Spleen (tissue), 11 donors: ENCODE measurements at regions not wholly inside any gene's neighbourhood (a gene's known extent, or its start where the extent isn't known, plus 50 kb on each side); places are given as distances from the start of the nearest gene placed in this dataset.

ENCODE experiments used
- DNase-seq: peaks from one replicate; pipeline ENCODE4 v3.0.0-alpha.2; 2020
- H3K27ac ChIP-seq, 8 donors: fragments of 200-600 bp; sonication (generic) in 7 of 8; 1 replicate in 4 of 8; 2 replicates in 4 of 8; pipeline versions ENCODE4 v1.5.0 to v1.8.0; 2016 to 2021; ENCODE audit warnings: inconsistent platforms in 4 of 8, mild to moderate bottlenecking in 4 of 8, moderate library complexity in 1 of 8
- H3K27me3 ChIP-seq, 7 donors: fragments of 200-600 bp; sonication (generic) in 6 of 7; replicated peaks in 1 of 7; 1 replicate in 4 of 7; 2 replicates in 3 of 7; pipeline versions ENCODE4 v1.5.0 to v1.8.0; 2016 to 2021; ENCODE audit warnings: inconsistent platforms in 3 of 7, mild to moderate bottlenecking in 1 of 7
- H3K36me3 ChIP-seq, 6 donors: fragments of 200-600 bp; sonication (generic) in 5 of 6; 1 replicate in 4 of 6; 2 replicates in 2 of 6; pipeline versions ENCODE4 v1.5.0 to v1.8.0; 2016 to 2021; ENCODE audit warnings: inconsistent platforms in 2 of 6
- H3K4me1 ChIP-seq, 6 donors: fragments of 200-600 bp; sonication (generic) in 5 of 6; 1 replicate in 3 of 6; 2 replicates in 3 of 6; pipeline versions ENCODE4 v1.5.0 to v1.8.0; 2016 to 2021; ENCODE audit warnings: inconsistent platforms in 3 of 6
- H3K4me3 ChIP-seq, 8 donors: fragments of 200-600 bp; sonication (generic) in 7 of 8; 1 replicate in 4 of 8; 2 replicates in 4 of 8; pipeline versions ENCODE4 v1.5.0 to v1.8.0; 2016 to 2021; ENCODE audit warnings: inconsistent platforms in 4 of 8, mild to moderate bottlenecking in 4 of 8, moderate library complexity in 2 of 8
- H3K9me3 ChIP-seq, 8 donors: fragments of 200-600 bp; sonication (generic) in 7 of 8; 1 replicate in 4 of 8; 2 replicates in 4 of 8; pipeline versions ENCODE4 v1.5.0 to v1.8.0; 2016 to 2021; ENCODE audit warnings: inconsistent platforms in 4 of 8
- POLR2A ChIP-seq, 3 donors: fragments of 450-650 bp; IDR thresholded peaks; one replicate each; pipeline ENCODE4 v1.5.1; 2017; ENCODE audit warnings: antibody characterized with exemption in 3 of 3, mild to moderate bottlenecking in 1 of 3
- POLR2AphosphoS5 ChIP-seq, 3 donors: sonication (generic); formaldehyde crosslinking; IDR thresholded peaks; one replicate each; pipeline ENCODE4 v1.5.1; 2017; ENCODE audit warnings: antibody characterized with exemption in 3 of 3
- WGBS, 5 donors: extraction: QIAGEN DNeasy Blood & Tissue Kit in 3 of 5; methylation state at CpG; one replicate each; pipeline versions ENCODE4 v1.1.5 to v1.1.7; 2013 to 2018; 5-methylcytosine and 5-hydroxymethylcytosine counted together
- intact Hi-C: fragments of 100-400 bp; cut with DNase I; formaldehyde crosslinking; loops from one replicate; pipeline ENCODE4 v1.15.0; 2023; ENCODE audit warnings: low total_unique reads
- TF ChIP-seq, protein P1 (sequence below), 11 experiments: fragments of 200-600 bp in 7 of 11; fragments of 450-650 bp in 4 of 11; sonication (generic) in 4 of 11; IDR thresholded peaks in 8 of 11; conservative IDR thresholded peaks in 3 of 11; 1 replicate in 7 of 11; 2 replicates in 4 of 11; pipeline versions ENCODE4 v1.4.0 to v1.8.0; 2016 to 2021; ENCODE audit warnings: antibody characterized with exemption in 11 of 11, inconsistent platforms in 4 of 11, mild to moderate bottlenecking in 1 of 11
- donor health status: healthy with polysubstance abuse.
- donor health status: DM: no; HTN: no; CAD: no; lungs with moderate emphysema.
- donor health status: DM: no; HTN: no; CAD: no.
- donor health status: Bipolar disorder and iron deficiency.
- donor health status: healthy.
- donor health status: DM: no; HTN: no; CAD: no.
- donor health status: DM: yes; HTN: yes; CAD: no.

DNA sequence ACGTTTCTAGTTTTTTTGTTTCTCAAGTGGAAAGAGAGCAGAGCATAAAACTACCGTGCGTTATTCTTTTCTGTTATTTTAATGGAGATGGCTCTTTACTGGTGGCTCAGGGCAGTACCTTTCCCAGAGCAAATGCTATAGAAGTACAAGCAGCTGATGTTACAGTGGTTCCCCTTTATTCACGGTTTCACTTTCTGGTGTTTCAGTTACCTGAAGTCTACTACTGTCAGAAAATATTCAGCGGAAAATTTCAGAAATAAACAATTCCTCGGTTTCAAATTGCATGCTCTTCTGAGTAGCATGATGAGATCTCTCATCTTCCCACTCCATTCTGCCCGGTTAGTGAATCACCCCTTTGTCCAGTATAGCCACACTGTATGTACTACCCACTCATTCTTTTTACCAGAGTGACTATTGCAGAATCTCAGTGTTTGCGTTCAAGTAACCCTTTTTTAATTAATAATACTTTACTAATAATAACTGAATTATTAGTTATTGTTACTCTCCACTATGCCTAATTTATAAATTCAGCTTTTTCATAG is 597.5 kb upstream of the ROBO2 start:
- Histone ChIP-seq H3K36me3 (no peaks in the 10 kb centered on the region), H3K27me3 (no peaks in the 10 kb centered on the region), H3K9me3 (peaks cover 0 to 24% (median 11%) of the 10 kb centered on the region in 8 donors), H3K4me1 (no peaks in the 10 kb centered on the region), H3K27ac (no peak overlapping the region), H3K4me3 (no peak overlapping the region)
- no peak for DNase-seq
- intact Hi-C loops: no loop called here
- no peak for TF ChIP-seq POLR2AphosphoS5 (IDR thresholded peaks at IDR 0.05)
- TF ChIP-seq POLR2A (IDR thresholded peaks at IDR 0.05): no peak
- TF ChIP-seq, protein P1, sequence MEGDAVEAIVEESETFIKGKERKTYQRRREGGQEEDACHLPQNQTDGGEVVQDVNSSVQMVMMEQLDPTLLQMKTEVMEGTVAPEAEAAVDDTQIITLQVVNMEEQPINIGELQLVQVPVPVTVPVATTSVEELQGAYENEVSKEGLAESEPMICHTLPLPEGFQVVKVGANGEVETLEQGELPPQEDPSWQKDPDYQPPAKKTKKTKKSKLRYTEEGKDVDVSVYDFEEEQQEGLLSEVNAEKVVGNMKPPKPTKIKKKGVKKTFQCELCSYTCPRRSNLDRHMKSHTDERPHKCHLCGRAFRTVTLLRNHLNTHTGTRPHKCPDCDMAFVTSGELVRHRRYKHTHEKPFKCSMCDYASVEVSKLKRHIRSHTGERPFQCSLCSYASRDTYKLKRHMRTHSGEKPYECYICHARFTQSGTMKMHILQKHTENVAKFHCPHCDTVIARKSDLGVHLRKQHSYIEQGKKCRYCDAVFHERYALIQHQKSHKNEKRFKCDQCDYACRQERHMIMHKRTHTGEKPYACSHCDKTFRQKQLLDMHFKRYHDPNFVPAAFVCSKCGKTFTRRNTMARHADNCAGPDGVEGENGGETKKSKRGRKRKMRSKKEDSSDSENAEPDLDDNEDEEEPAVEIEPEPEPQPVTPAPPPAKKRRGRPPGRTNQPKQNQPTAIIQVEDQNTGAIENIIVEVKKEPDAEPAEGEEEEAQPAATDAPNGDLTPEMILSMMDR (IDR thresholded peaks at IDR 0.05 in 8 of 11, conservative IDR thresholded peaks at IDR 0.05 in 3 of 11): no peak
- 83 to 90% (median 86%) methylated on average over 8 of the region's 8 CpGs for WGBS, 5 donors

DNA sequence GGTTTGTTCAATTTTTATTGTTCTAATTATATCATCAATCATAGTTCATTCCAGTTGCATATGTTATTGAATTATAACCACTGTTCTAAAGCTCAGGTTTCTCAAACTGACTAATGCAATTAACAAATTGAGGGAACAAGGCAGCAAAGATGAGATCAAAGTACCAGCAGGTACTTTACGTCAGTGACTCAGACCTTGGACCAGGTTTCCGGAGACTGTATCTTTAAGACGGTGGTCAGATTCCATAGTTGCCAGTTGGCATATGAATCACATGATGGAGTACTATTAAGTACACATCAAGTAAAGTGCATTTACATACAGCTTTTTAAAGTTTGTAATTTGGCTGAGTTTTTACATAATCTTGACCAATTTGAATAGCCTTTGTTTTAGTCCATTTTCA is 583.6 kb upstream of the ROBO2 start:
- no peaks in the 10 kb centered on the region for H3K36me3 ChIP-seq
- no peak overlapping the region for H3K4me3 ChIP-seq
- no peak for DNase-seq
- peaks cover 0 to 59% (median 12%) of the 10 kb centered on the region in 8 donors for H3K9me3 ChIP-seq
- WGBS, 5 donors: 93 to 99% (median 97%) methylated on average over 3 of the region's 3 CpGs
- no peak overlapping the region for H3K27ac ChIP-seq
- intact Hi-C loops: no loop called here
- TF ChIP-seq POLR2A (IDR thresholded peaks at IDR 0.05) (no peak), POLR2AphosphoS5 (IDR thresholded peaks at IDR 0.05) (no peak)
- TF ChIP-seq, protein P1 (IDR thresholded peaks at IDR 0.05 in 8 of 11, conservative IDR thresholded peaks at IDR 0.05 in 3 of 11): no peak
- no peaks in the 10 kb centered on the region for H3K4me1 ChIP-seq
- H3K27me3 ChIP-seq: no peaks in the 10 kb centered on the region

GRCh38 chr3:76463501-76463900 is 576.4 kb upstream of the ROBO2 start:
- TF ChIP-seq, protein P1 (IDR thresholded peaks at IDR 0.05 in 8 of 11, conservative IDR thresholded peaks at IDR 0.05 in 3 of 11): no peak
- TF ChIP-seq POLR2A (IDR thresholded peaks at IDR 0.05): no peak
- no peak for TF ChIP-seq POLR2AphosphoS5 (IDR thresholded peaks at IDR 0.05)
- Histone ChIP-seq H3K4me1 (no peaks in the 10 kb centered on the region), H3K4me3 (no peak overlapping the region), H3K27me3 (no peaks in the 10 kb centered on the region), H3K36me3 (no peaks in the 10 kb centered on the region), H3K9me3 (peaks cover 0 to 15% (median 0%) of the 10 kb centered on the region in 8 donors), H3K27ac (no peak overlapping the region)
- intact Hi-C loops: no loop called here
- no peak for DNase-seq
- 79 to 90% (median 83%) methylated on average over 4 of the region's 4 CpGs for WGBS, 5 donors

GRCh38 chr3:76470285-76470684 is 569.6 kb upstream of the ROBO2 start:
- H3K27me3 ChIP-seq: no peaks in the 10 kb centered on the region
- H3K4me3 ChIP-seq: no peak overlapping the region
- intact Hi-C loops: no loop called here
- no peak for DNase-seq
- 76 to 95% (median 83%) methylated on average over 2 of the region's 2 CpGs for WGBS, 5 donors
- TF ChIP-seq POLR2AphosphoS5 (IDR thresholded peaks at IDR 0.05) (no peak), POLR2A (IDR thresholded peaks at IDR 0.05) (no peak)
- TF ChIP-seq, protein P1 (IDR thresholded peaks at IDR 0.05 in 8 of 11, conservative IDR thresholded peaks at IDR 0.05 in 3 of 11): no peak
- H3K9me3 ChIP-seq: peaks cover 0 to 14% (median 9%) of the 10 kb centered on the region in 8 donors
- H3K36me3 ChIP-seq: no peaks in the 10 kb centered on the region
- H3K4me1 ChIP-seq: no peaks in the 10 kb centered on the region
- no peak overlapping the region for H3K27ac ChIP-seq
